HG02885 (cell line): ENCODE measurements at regions not wholly inside any gene's neighbourhood (a gene's known extent, or its start where the extent isn't known, plus 50 kb on each side); places are given as distances from the start of the nearest gene placed in this dataset.

Experiments
- ATAC-seq: cut with Tn5 transposase; IDR thresholded peaks from one replicate; pipeline ENCODE4 v1.9.1; 2021; ENCODE audit warnings: mild to moderate bottlenecking; ENCODE audit not compliant: unreplicated experiment, poor library complexity

GRCh38 chr13:40306817-40307216, 359.6 kb downstream of the FOXO1 start:
- ATAC-seq, result no peak

- ATAC-seq, result no peak
Measured at GRCh38 chr13:40309881-40310280, 356.6 kb downstream of the FOXO1 start.

- no peak for ATAC-seq
Measured at GRCh38 chr13:40311356-40312101, 354.9 kb downstream of the FOXO1 start.

- ATAC-seq, result no peak
Measured at GRCh38 chr13:40313269-40314200, 352.9 kb downstream of the FOXO1 start.

- ATAC-seq, result no peak
Measured at GRCh38 chr13:40315416-40316064, 350.9 kb downstream of the FOXO1 start.

- no peak for ATAC-seq
Measured at GRCh38 chr13:40316301-40316700, 350.1 kb downstream of the FOXO1 start.

- ATAC-seq, result no peak
Measured at GRCh38 chr13:40317980-40318327, 348.5 kb downstream of the FOXO1 start.

GRCh38 chr13:40318366-40318765, 348.1 kb downstream of the FOXO1 start:
- ATAC-seq, result no peak

- no peak for ATAC-seq
Measured at GRCh38 chr13:40319699-40320579, 346.5 kb downstream of the FOXO1 start.

- ATAC-seq, result no peak
Measured at GRCh38 chr13:40328091-40328490, 338.4 kb downstream of the FOXO1 start.

GRCh38 chr13:40329781-40330485, 336.5 kb downstream of the FOXO1 start:
- peak; percentile 60 for ATAC-seq

GRCh38 chr13:40330950-40331349, 335.5 kb downstream of the FOXO1 start:
- no peak for ATAC-seq

- ATAC-seq, result no peak
Measured at GRCh38 chr13:40331802-40332201, 334.6 kb downstream of the FOXO1 start.

- no peak for ATAC-seq
Measured at GRCh38 chr13:40333226-40333625, 333.2 kb downstream of the FOXO1 start.

- ATAC-seq, result no peak
Measured at GRCh38 chr13:40334031-40334430, 332.4 kb downstream of the FOXO1 start.

GRCh38 chr13:40334616-40335015, 331.8 kb downstream of the FOXO1 start:
- no peak for ATAC-seq

- ATAC-seq, result no peak
Measured at GRCh38 chr13:40336228-40337221, 329.9 kb downstream of the FOXO1 start.

GRCh38 chr13:40337651-40338050, 328.8 kb downstream of the FOXO1 start:
- ATAC-seq, result no peak
